Right atrium auricular region (tissue), 2 donors: ENCODE measurements at regions not wholly inside any gene's neighbourhood (a gene's known extent, or its start where the extent isn't known, plus 50 kb on each side); places are given as distances from the start of the nearest gene placed in this dataset.

Source experiments
- DNase-seq: peaks from one replicate; pipeline ENCODE4 v3.0.0-alpha.2; 2019; ENCODE audit warnings: low spot score
- H3K27ac ChIP-seq, 2 donors: fragments of 200-600 bp; sonication (generic); 1 replicate in 1 of 2; 2 replicates in 1 of 2; pipeline ENCODE4 v1.5.1; 2016 to 2019
- H3K27me3 ChIP-seq, 2 donors: fragments of 200-600 bp; sonication (generic); one replicate each; pipeline versions ENCODE4 v1.5.1 to v1.6.0; 2017 to 2019
- H3K36me3 ChIP-seq: fragments of 200-600 bp; sonication (generic); one replicate; pipeline ENCODE4 v1.5.1; 2016
- H3K4me1 ChIP-seq, 2 donors: fragments of 200-600 bp; sonication (generic); one replicate each; pipeline versions ENCODE4 v1.5.1 to v1.6.0; 2017 to 2019
- H3K4me3 ChIP-seq, 2 donors: fragments of 200-600 bp; sonication (generic); 1 replicate in 1 of 2; 2 replicates in 1 of 2; pipeline ENCODE4 v1.5.1; 2017 to 2019; ENCODE audit warnings: mild to moderate bottlenecking in 1 of 2, moderate library complexity in 1 of 2
- H3K9me3 ChIP-seq, 2 donors: fragments of 200-600 bp; sonication (generic); one replicate each; pipeline ENCODE4 v1.5.1; 2019
- CTCF ChIP-seq, 2 donors: fragments of 200-600 bp; sonication (generic); IDR thresholded peaks; one replicate each; pipeline ENCODE4 v1.5.1; 2019; ENCODE audit warnings: antibody characterized with exemption in 2 of 2

- no peak for TF ChIP-seq CTCF (IDR thresholded peaks at IDR 0.05)
- no peaks in the 10 kb centered on the region for H3K27me3 ChIP-seq
- no peak for DNase-seq
Observed at GRCh38 chr3:148395821-148396220, 301.9 kb upstream of the AGTR1 start.

GRCh38 chr3:148400754-148401153 lies 296.9 kb upstream of the AGTR1 start:
- H3K4me3 ChIP-seq = no peak overlapping the region
- no peaks in the 10 kb centered on the region for H3K27me3 ChIP-seq
- DNase-seq = no peak
- no peak for TF ChIP-seq CTCF (IDR thresholded peaks at IDR 0.05)
- no peaks in the 10 kb centered on the region for H3K4me1 ChIP-seq
- H3K9me3 ChIP-seq = no peaks in the 10 kb centered on the region
- no peak overlapping the region for H3K27ac ChIP-seq
- no peaks in the 10 kb centered on the region for H3K36me3 ChIP-seq

More at GRCh38 chr3:148395821-148396220, 301.9 kb upstream of the AGTR1 start:
- H3K9me3 ChIP-seq = no peaks in the 10 kb centered on the region
- no peak overlapping the region for H3K27ac ChIP-seq
- no peak overlapping the region for H3K4me3 ChIP-seq
- no peaks in the 10 kb centered on the region for H3K36me3 ChIP-seq
- H3K4me1 ChIP-seq = no peaks in the 10 kb centered on the region

- Histone ChIP-seq H3K36me3 (no peaks in the 10 kb centered on the region), H3K27me3 (no peaks in the 10 kb centered on the region), H3K9me3 (no peaks in the 10 kb centered on the region), H3K27ac (no peak overlapping the region), H3K4me3 (no peak overlapping the region), H3K4me1 (no peaks in the 10 kb centered on the region)
- TF ChIP-seq CTCF (IDR thresholded peaks at IDR 0.05) = no peak
- no peak for DNase-seq
Observed at GRCh38 chr3:148408667-148409066, 289.0 kb upstream of the AGTR1 start.

GRCh38 chr3:148420242-148420641 lies 277.5 kb upstream of the AGTR1 start:
- no peaks in the 10 kb centered on the region for H3K9me3 ChIP-seq
- no peaks in the 10 kb centered on the region for H3K36me3 ChIP-seq
- no peak overlapping the region for H3K4me3 ChIP-seq
- H3K27me3 ChIP-seq = no peaks in the 10 kb centered on the region
- no peaks in the 10 kb centered on the region for H3K4me1 ChIP-seq
- no peak for DNase-seq
- TF ChIP-seq CTCF (IDR thresholded peaks at IDR 0.05) = no peak
- H3K27ac ChIP-seq = no peak overlapping the region

- H3K27ac ChIP-seq = no peak overlapping the region
- no peak overlapping the region for H3K4me3 ChIP-seq
- no peaks in the 10 kb centered on the region for H3K4me1 ChIP-seq
- TF ChIP-seq CTCF (IDR thresholded peaks at IDR 0.05) = no peak
- no peaks in the 10 kb centered on the region for H3K9me3 ChIP-seq
- H3K27me3 ChIP-seq = no peaks in the 10 kb centered on the region
- no peaks in the 10 kb centered on the region for H3K36me3 ChIP-seq
- no peak for DNase-seq
Observed at GRCh38 chr3:148428862-148429605, 268.7 kb upstream of the AGTR1 start.

GRCh38 chr3:148433665-148434064 lies 264.0 kb upstream of the AGTR1 start:
- DNase-seq = no peak
- Histone ChIP-seq H3K4me1 (no peaks in the 10 kb centered on the region), H3K27ac (no peak overlapping the region), H3K4me3 (no peak overlapping the region), H3K9me3 (no peaks in the 10 kb centered on the region), H3K27me3 (no peaks in the 10 kb centered on the region), H3K36me3 (no peaks in the 10 kb centered on the region)
- TF ChIP-seq CTCF (IDR thresholded peaks at IDR 0.05) = no peak
